Tibial artery (tissue), 4 donors: ENCODE measurements at regions not wholly inside any gene's neighbourhood (a gene's known extent, or its start where the extent isn't known, plus 50 kb on each side); places are given as distances from the start of the nearest gene placed in this dataset.

Source experiments
- DNase-seq, 2 donors: peaks; one replicate each; pipeline ENCODE4 v3.0.0-alpha.2; 2019
- H3K27ac ChIP-seq, 2 donors: fragments of 200-600 bp; sonication (generic) in 1 of 2; 1 replicate in 1 of 2; 2 replicates in 1 of 2; pipeline ENCODE4 v1.5.1; 2018 to 2019; ENCODE audit warnings: mild to moderate bottlenecking in 1 of 2
- H3K27me3 ChIP-seq, 2 donors: fragments of 200-600 bp; sonication (generic) in 1 of 2; one replicate each; pipeline versions ENCODE4 v1.5.1 to v1.6.0; 2016 to 2019
- H3K36me3 ChIP-seq, 3 donors: fragments of 200-600 bp; sonication (generic) in 2 of 3; one replicate each; pipeline ENCODE4 v1.5.1; 2016 to 2019; ENCODE audit warnings: mild to moderate bottlenecking in 2 of 3
- H3K4me1 ChIP-seq, 4 donors: fragments of 200-600 bp; sonication (generic) in 2 of 4; 1 replicate in 3 of 4; 2 replicates in 1 of 4; pipeline ENCODE4 v1.5.1; 2016 to 2019
- H3K4me3 ChIP-seq, 2 donors: fragments of 200-600 bp; sonication (generic) in 1 of 2; 1 replicate in 1 of 2; 2 replicates in 1 of 2; pipeline ENCODE4 v1.5.1; 2018 to 2019; ENCODE audit warnings: mild to moderate bottlenecking in 2 of 2
- H3K9me3 ChIP-seq, 3 donors: fragments of 200-600 bp; sonication (generic) in 1 of 3; one replicate each; pipeline ENCODE4 v1.5.1; 2016 to 2019
- CTCF ChIP-seq, 2 experiments: fragments of 200-600 bp in 1 of 2; fragments of 450-650 bp in 1 of 2; IDR thresholded peaks; one replicate each; pipeline ENCODE4 v1.5.1; 2017 to 2019; ENCODE audit warnings: antibody characterized with exemption in 2 of 2, mild to moderate bottlenecking in 1 of 2, moderate library complexity in 1 of 2
- intact Hi-C: fragments of 100-400 bp; cut with DNase I; formaldehyde crosslinking; loops from one replicate; pipeline ENCODE4 v1.15.0; 2023; ENCODE audit warnings: low total_unique reads

GRCh38 chr18:24633121-24633520, 172.7 kb downstream of the HRH4 start:
- Histone ChIP-seq H3K27ac (no peak overlapping the region), H3K4me3 (no peak overlapping the region), H3K4me1 (peaks cover 0 to 3% (median 0%) of the 10 kb centered on the region in 4 donors), H3K27me3 (no peaks in the 10 kb centered on the region), H3K36me3 (no peaks in the 10 kb centered on the region), H3K9me3 (no peaks in the 10 kb centered on the region)
- DNase-seq: no peak
- intact Hi-C loops: no loop called here
- TF ChIP-seq CTCF (IDR thresholded peaks at IDR 0.05): no peak

- Histone ChIP-seq H3K4me3 (no peak overlapping the region), H3K9me3 (no peaks in the 10 kb centered on the region), H3K36me3 (no peaks in the 10 kb centered on the region), H3K4me1 (no peaks in the 10 kb centered on the region), H3K27me3 (no peaks in the 10 kb centered on the region), H3K27ac (no peak overlapping the region)
- TF ChIP-seq CTCF (IDR thresholded peaks at IDR 0.05): no peak
- intact Hi-C loops: no loop called here
- no peak for DNase-seq
Observed at GRCh38 chr18:24649571-24649970, 189.1 kb downstream of the HRH4 start.

- no peak for DNase-seq
- Histone ChIP-seq H3K4me3 (no peak overlapping the region), H3K4me1 (no peaks in the 10 kb centered on the region), H3K36me3 (no peaks in the 10 kb centered on the region), H3K27ac (no peak overlapping the region), H3K27me3 (no peaks in the 10 kb centered on the region), H3K9me3 (no peaks in the 10 kb centered on the region)
- intact Hi-C loops: no loop called here
- no peak for TF ChIP-seq CTCF (IDR thresholded peaks at IDR 0.05)
Observed at GRCh38 chr18:24651434-24651833, 191.0 kb downstream of the HRH4 start.

- Histone ChIP-seq H3K27ac (no peak overlapping the region), H3K36me3 (no peaks in the 10 kb centered on the region), H3K27me3 (no peaks in the 10 kb centered on the region), H3K4me3 (no peak overlapping the region), H3K4me1 (no peaks in the 10 kb centered on the region), H3K9me3 (no peaks in the 10 kb centered on the region)
- intact Hi-C loops: no loop called here
- DNase-seq: no peak
- TF ChIP-seq CTCF (IDR thresholded peaks at IDR 0.05): no peak
Observed at GRCh38 chr18:24656050-24656449, 195.6 kb downstream of the HRH4 start.

GRCh38 chr18:24656551-24657443, 196.4 kb downstream of the HRH4 start:
- H3K9me3 ChIP-seq: no peaks in the 10 kb centered on the region
- TF ChIP-seq CTCF (IDR thresholded peaks at IDR 0.05): no peak
- no peak for DNase-seq
- intact Hi-C loops: no loop called here
- H3K27ac ChIP-seq: no peak overlapping the region
- H3K36me3 ChIP-seq: no peaks in the 10 kb centered on the region
- no peak overlapping the region for H3K4me3 ChIP-seq
- no peaks in the 10 kb centered on the region for H3K4me1 ChIP-seq
- H3K27me3 ChIP-seq: no peaks in the 10 kb centered on the region
